Chondrocyte (in vitro differentiated cells): ENCODE measurements at regions not wholly inside any gene's neighbourhood (a gene's known extent, or its start where the extent isn't known, plus 50 kb on each side); places are given as distances from the start of the nearest gene placed in this dataset.

Experiments used
- DNase-seq: peaks from one replicate; pipeline ENCODE4 v3.0.0; 2021; ENCODE audit warnings: mixed read lengths, low spot score
- H3K27ac Mint-ChIP-seq: one replicate; pipeline ENCODE4 v1.8.0; 2021; ENCODE audit warnings: mild to moderate bottlenecking, moderate library complexity, mixed read lengths; ENCODE audit not compliant: unreplicated experiment
- H3K27me3 Mint-ChIP-seq: 2 replicates; pipeline ENCODE4 v1.8.0; 2021; ENCODE audit warnings: low read depth, mixed read lengths
- H3K36me3 Mint-ChIP-seq: 2 replicates; pipeline ENCODE4 v1.8.0; 2021; ENCODE audit warnings: low read depth, mixed read lengths
- H3K4me1 Mint-ChIP-seq: 2 replicates; pipeline ENCODE4 v1.8.0; 2021; ENCODE audit warnings: low read depth, mild to moderate bottlenecking, mixed read lengths
- H3K4me3 Mint-ChIP-seq: one replicate; pipeline ENCODE4 v1.8.0; 2021; ENCODE audit warnings: mild to moderate bottlenecking, moderate library complexity, mixed read lengths; ENCODE audit not compliant: unreplicated experiment
- H3K9me3 Mint-ChIP-seq: 2 replicates; pipeline ENCODE4 v1.8.0; 2021; ENCODE audit warnings: low read depth, mixed read lengths
- CTCF ChIP-seq: fragments of 200-600 bp; sonication (generic); IDR thresholded peaks from 2 replicates; pipeline ENCODE4 v1.5.0; 2021; ENCODE audit warnings: antibody characterized with exemption, mild to moderate bottlenecking, moderate library complexity

- Mint-ChIP-seq H3K27ac (no peak overlapping the region), H3K27me3 (no peaks in the 10 kb centered on the region), H3K4me3 (no peak overlapping the region), H3K36me3 (peaks cover 3% of the 10 kb centered on the region), H3K4me1 (peaks cover 5% of the 10 kb centered on the region), H3K9me3 (peaks cover 9% of the 10 kb centered on the region)
- DNase-seq = no peak
- no peak for TF ChIP-seq CTCF
These were observed 142.0 kb upstream of the PELI2 start for GRCh38 chr14:55976219-55976618.

GRCh38 chr14:55976655-55977054 is 141.6 kb upstream of the PELI2 start:
- peaks cover 3% of the 10 kb centered on the region for H3K36me3 Mint-ChIP-seq
- no peak overlapping the region for H3K4me3 Mint-ChIP-seq
- H3K27ac Mint-ChIP-seq = no peak overlapping the region

GRCh38 chr14:55977392-55978150 is 140.6 kb upstream of the PELI2 start:
- Mint-ChIP-seq H3K36me3 (peaks cover 3% of the 10 kb centered on the region), H3K9me3 (peaks cover 18% of the 10 kb centered on the region), H3K4me3 (no peak overlapping the region), H3K27ac (no peak overlapping the region), H3K4me1 (peaks cover 5% of the 10 kb centered on the region), H3K27me3 (no peaks in the 10 kb centered on the region)
- no peak for TF ChIP-seq CTCF
- DNase-seq = no peak

More at GRCh38 chr14:55976655-55977054, 141.6 kb upstream of the PELI2 start:
- Mint-ChIP-seq H3K4me1 (peaks cover 5% of the 10 kb centered on the region), H3K9me3 (peaks cover 14% of the 10 kb centered on the region), H3K27me3 (no peaks in the 10 kb centered on the region)
- no peak for DNase-seq
- no peak for TF ChIP-seq CTCF

- Mint-ChIP-seq H3K9me3 (peaks cover 18% of the 10 kb centered on the region), H3K4me3 (no peak overlapping the region), H3K27me3 (peaks cover 2% of the 10 kb centered on the region), H3K4me1 (peaks cover 2% of the 10 kb centered on the region), H3K36me3 (peaks cover 3% of the 10 kb centered on the region), H3K27ac (no peak overlapping the region)
- TF ChIP-seq CTCF = no peak
- no peak for DNase-seq
These were observed 139.1 kb upstream of the PELI2 start for GRCh38 chr14:55979096-55979495.

GRCh38 chr14:55979781-55980180 is 138.4 kb upstream of the PELI2 start:
- no peak for DNase-seq
- no peak for TF ChIP-seq CTCF
- Mint-ChIP-seq H3K27me3 (peaks cover 2% of the 10 kb centered on the region), H3K27ac (no peak overlapping the region), H3K4me3 (no peak overlapping the region), H3K9me3 (peaks cover 18% of the 10 kb centered on the region), H3K4me1 (no peaks in the 10 kb centered on the region), H3K36me3 (peaks cover 3% of the 10 kb centered on the region)
